ENCODE measurements at regions not wholly inside any gene's neighbourhood (a gene's known extent, or its start where the extent isn't known, plus 50 kb on each side); places are given as distances from the start of the nearest gene placed in this dataset.

- Mint-ChIP-seq H3K9me3 (no peaks in the 10 kb centered on the region), H3K4me1 (peaks cover 47% of the 10 kb centered on the region), H3K4me3 (no peak overlapping the region), H3K36me3 (ENCODE audit: low read depth) (no peaks in the 10 kb centered on the region), H3K27me3 (ENCODE audit: insufficient read depth) (no peaks in the 10 kb centered on the region), H3K27ac (no peak overlapping the region)
- no peaks in the 10 kb centered on the region for H3K36me3 ChIP-seq (ENCODE audit: control insufficient read depth, insufficient read depth, low read length)
- H3K4me1 ChIP-seq (ENCODE audit: control insufficient read depth, insufficient read depth, low read length), result peaks cover 17% of the 10 kb centered on the region
- H3K9ac ChIP-seq (ENCODE audit: extremely low read depth, low read length, poor library complexity, severe bottlenecking), result no peak overlapping the region
- no peak overlapping the region for H3K4me3 ChIP-seq (ENCODE audit: low read length)
- H3K27me3 ChIP-seq (ENCODE audit: control insufficient read depth, insufficient read depth, low read length, poor library complexity, severe bottlenecking), result no peaks in the 10 kb centered on the region
- DNase-seq, result no peak
- H3K9me3 ChIP-seq (ENCODE audit: control insufficient read depth, low read length), result no peaks in the 10 kb centered on the region
- TF ChIP-seq, protein P1, sequence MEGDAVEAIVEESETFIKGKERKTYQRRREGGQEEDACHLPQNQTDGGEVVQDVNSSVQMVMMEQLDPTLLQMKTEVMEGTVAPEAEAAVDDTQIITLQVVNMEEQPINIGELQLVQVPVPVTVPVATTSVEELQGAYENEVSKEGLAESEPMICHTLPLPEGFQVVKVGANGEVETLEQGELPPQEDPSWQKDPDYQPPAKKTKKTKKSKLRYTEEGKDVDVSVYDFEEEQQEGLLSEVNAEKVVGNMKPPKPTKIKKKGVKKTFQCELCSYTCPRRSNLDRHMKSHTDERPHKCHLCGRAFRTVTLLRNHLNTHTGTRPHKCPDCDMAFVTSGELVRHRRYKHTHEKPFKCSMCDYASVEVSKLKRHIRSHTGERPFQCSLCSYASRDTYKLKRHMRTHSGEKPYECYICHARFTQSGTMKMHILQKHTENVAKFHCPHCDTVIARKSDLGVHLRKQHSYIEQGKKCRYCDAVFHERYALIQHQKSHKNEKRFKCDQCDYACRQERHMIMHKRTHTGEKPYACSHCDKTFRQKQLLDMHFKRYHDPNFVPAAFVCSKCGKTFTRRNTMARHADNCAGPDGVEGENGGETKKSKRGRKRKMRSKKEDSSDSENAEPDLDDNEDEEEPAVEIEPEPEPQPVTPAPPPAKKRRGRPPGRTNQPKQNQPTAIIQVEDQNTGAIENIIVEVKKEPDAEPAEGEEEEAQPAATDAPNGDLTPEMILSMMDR (conservative IDR thresholded peaks at IDR 0.05), result no peak
- peak overlapping the region; percentile 8 for H3K27ac ChIP-seq (ENCODE audit: low read depth, low read length)
Measured at GRCh38 chr13:107713314-107713713, 502.0 kb downstream of the LIG4 start.

GRCh38 chr13:107712145-107712860 lies 503.0 kb downstream of the LIG4 start:
- no peak for DNase-seq
- H3K27me3 ChIP-seq (ENCODE audit: control insufficient read depth, insufficient read depth, low read length, poor library complexity, severe bottlenecking), result no peaks in the 10 kb centered on the region
- H3K9me3 Mint-ChIP-seq, result no peaks in the 10 kb centered on the region
- H3K9ac ChIP-seq (ENCODE audit: extremely low read depth, low read length, poor library complexity, severe bottlenecking), result no peak overlapping the region
- H3K27ac Mint-ChIP-seq, result no peak overlapping the region
- no peaks in the 10 kb centered on the region for H3K9me3 ChIP-seq (ENCODE audit: control insufficient read depth, low read length)
- H3K4me1 Mint-ChIP-seq, result peaks cover 40% of the 10 kb centered on the region
- TF ChIP-seq, protein P1 (conservative IDR thresholded peaks at IDR 0.05), result no peak
- no peak overlapping the region for H3K4me3 Mint-ChIP-seq
- peak overlapping the region; percentile 59 for H3K27ac ChIP-seq (ENCODE audit: low read depth, low read length)
- H3K27me3 Mint-ChIP-seq (ENCODE audit: insufficient read depth), result no peaks in the 10 kb centered on the region
- peaks cover 17% of the 10 kb centered on the region for H3K4me1 ChIP-seq (ENCODE audit: control insufficient read depth, insufficient read depth, low read length)
- H3K4me3 ChIP-seq (ENCODE audit: low read length), result no peak overlapping the region
- 93 to 94% methylated on average over 8 to 9 of the region's 9 CpGs for WGBS, 2 experiments (ENCODE audit: insufficient coverage in 1 of 2, insufficient read length in 1 of 2)
- H3K36me3 Mint-ChIP-seq (ENCODE audit: low read depth), result no peaks in the 10 kb centered on the region
- H3K36me3 ChIP-seq (ENCODE audit: control insufficient read depth, insufficient read depth, low read length), result no peaks in the 10 kb centered on the region

- no peak for DNase-seq
- H3K27me3 Mint-ChIP-seq (ENCODE audit: insufficient read depth), result no peaks in the 10 kb centered on the region
- H3K9me3 Mint-ChIP-seq, result no peaks in the 10 kb centered on the region
- Histone ChIP-seq H3K9ac (ENCODE audit: extremely low read depth, low read length, poor library complexity, severe bottlenecking) (no peak overlapping the region), H3K27ac (ENCODE audit: low read depth, low read length) (no peak overlapping the region), H3K36me3 (ENCODE audit: control insufficient read depth, insufficient read depth, low read length) (no peaks in the 10 kb centered on the region), H3K4me1 (ENCODE audit: control insufficient read depth, insufficient read depth, low read length) (no peaks in the 10 kb centered on the region), H3K27me3 (ENCODE audit: control insufficient read depth, insufficient read depth, low read length, poor library complexity, severe bottlenecking) (no peaks in the 10 kb centered on the region), H3K9me3 (ENCODE audit: control insufficient read depth, low read length) (peaks cover 6% of the 10 kb centered on the region), H3K4me3 (ENCODE audit: low read length) (no peak overlapping the region)
- H3K4me1 Mint-ChIP-seq, result peaks cover 2% of the 10 kb centered on the region
- no peaks in the 10 kb centered on the region for H3K36me3 Mint-ChIP-seq (ENCODE audit: low read depth)
- H3K4me3 Mint-ChIP-seq, result no peak overlapping the region
- H3K27ac Mint-ChIP-seq, result no peak overlapping the region
- WGBS, 2 experiments (ENCODE audit: insufficient coverage in 1 of 2, insufficient read length in 1 of 2), result 58 to 73% methylated on average over 2 of the region's 2 CpGs
- TF ChIP-seq, protein P1 (conservative IDR thresholded peaks at IDR 0.05), result no peak
Measured at GRCh38 chr13:107690181-107690580, 525.2 kb downstream of the LIG4 start.
